GM20000 (cell line): ENCODE measurements at regions not wholly inside any gene's neighbourhood (a gene's known extent, or its start where the extent isn't known, plus 50 kb on each side); places are given as distances from the start of the nearest gene placed in this dataset.

Source experiments
- DNase-seq: peaks from one replicate; pipeline ENCODE4 v3.0.0; 2012; ENCODE audit warnings: low spot score
- TF ChIP-seq, protein P1 (sequence below): IDR thresholded peaks from 2 replicates; pipeline ENCODE4 v1.5.1; 2012; ENCODE audit warnings: mild to moderate bottlenecking, control low read depth; ENCODE audit errors: extremely low read depth, missing control alignments

DNA sequence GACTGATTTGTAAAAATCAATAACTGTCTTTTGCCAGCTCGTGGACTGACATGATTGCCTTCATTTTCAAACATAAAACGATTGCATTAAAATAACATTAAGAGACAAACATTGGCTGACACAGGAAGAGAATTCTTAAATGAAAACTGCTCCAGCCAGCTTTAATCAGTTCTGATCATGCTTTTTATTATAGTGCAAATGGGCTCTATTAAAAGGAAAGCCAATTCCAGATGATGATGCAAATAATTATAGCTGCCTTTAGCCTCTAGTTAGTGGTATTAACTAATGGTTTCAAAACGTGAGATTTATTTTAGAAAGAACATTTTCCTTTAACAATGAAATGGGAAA is 301.8 kb upstream of the UBE2E3 start:
- TF ChIP-seq, protein P1, sequence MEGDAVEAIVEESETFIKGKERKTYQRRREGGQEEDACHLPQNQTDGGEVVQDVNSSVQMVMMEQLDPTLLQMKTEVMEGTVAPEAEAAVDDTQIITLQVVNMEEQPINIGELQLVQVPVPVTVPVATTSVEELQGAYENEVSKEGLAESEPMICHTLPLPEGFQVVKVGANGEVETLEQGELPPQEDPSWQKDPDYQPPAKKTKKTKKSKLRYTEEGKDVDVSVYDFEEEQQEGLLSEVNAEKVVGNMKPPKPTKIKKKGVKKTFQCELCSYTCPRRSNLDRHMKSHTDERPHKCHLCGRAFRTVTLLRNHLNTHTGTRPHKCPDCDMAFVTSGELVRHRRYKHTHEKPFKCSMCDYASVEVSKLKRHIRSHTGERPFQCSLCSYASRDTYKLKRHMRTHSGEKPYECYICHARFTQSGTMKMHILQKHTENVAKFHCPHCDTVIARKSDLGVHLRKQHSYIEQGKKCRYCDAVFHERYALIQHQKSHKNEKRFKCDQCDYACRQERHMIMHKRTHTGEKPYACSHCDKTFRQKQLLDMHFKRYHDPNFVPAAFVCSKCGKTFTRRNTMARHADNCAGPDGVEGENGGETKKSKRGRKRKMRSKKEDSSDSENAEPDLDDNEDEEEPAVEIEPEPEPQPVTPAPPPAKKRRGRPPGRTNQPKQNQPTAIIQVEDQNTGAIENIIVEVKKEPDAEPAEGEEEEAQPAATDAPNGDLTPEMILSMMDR, result no peak
- DNase-seq, result no peak

DNA sequence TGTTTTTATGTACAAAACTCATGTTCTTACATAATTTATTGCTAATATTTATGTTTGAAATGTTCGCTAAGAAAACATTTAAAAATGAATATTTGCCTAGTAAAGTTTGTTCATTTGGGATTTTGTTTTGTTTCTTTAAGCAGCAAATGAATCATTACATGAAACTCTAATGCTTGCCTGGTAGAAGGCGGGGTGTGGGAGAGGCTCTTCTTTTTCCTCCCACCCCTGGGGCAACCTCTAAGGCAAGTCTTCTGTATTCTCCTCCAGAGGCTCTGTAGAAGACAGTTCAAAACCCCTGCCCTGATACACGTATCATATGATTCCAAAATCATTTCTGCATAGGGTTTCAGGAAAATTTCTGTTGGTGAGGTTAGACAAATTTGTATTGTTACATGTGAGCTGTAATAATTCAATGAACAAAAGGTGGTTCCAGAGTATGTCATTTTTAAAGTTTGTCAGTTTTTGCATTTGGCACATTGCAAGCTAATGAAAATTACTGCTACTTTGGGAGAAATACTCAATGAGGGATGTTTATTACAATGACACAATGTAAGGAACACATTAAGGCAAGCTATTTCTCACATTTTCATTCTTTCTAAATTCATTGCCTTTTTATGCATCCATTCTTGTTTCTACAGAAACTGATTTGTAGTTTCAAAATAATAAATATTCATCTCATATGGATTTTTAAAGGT is 302.3 kb upstream of the UBE2E3 start:
- DNase-seq, result no peak
- TF ChIP-seq, protein P1, result no peak

DNA sequence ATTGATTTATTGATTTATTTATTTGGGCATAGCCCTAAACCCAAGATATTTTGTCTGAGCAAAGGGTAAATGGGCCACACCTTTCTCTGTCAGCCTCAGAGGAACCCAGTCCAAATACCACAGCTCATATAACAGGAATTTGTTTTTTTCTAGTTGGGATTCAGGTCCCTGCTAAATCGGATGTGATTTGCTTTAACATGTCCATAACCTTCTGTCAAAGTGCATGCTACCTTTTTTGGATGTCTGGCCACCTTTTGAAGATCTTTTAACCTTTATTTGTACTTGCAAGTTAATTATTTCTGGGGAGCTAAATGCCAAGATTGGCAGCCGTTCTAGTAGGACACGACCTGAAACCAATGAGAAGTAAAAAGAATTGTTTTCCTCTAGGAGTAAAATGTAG is 303.2 kb upstream of the UBE2E3 start:
- DNase-seq, result no peak
- TF ChIP-seq, protein P1, result no peak

DNA sequence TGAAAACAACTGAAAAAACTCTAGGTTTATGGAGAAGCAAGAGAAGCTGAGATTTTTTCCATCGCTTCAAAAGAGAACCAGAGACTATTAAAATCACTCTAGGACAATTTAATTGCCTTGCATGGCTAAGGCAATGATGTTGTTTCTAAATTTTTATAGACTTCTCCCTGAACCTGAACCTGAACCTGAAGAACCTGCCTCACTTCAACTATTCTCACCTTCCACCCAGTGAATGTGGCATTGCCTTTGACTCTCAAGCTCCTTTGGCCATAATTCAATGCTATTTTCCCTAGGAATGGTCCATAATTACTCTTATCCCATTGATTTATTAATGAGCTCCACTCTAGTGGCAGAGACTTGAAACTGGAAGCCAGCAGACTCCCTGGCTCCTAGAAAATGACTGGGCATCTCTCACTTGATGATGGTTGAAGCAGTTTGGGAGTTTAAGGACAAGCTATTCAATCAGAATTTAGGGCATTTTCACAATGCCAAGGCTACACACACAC is 303.8 kb upstream of the UBE2E3 start:
- TF ChIP-seq, protein P1, result no peak
- DNase-seq, result no peak

DNA sequence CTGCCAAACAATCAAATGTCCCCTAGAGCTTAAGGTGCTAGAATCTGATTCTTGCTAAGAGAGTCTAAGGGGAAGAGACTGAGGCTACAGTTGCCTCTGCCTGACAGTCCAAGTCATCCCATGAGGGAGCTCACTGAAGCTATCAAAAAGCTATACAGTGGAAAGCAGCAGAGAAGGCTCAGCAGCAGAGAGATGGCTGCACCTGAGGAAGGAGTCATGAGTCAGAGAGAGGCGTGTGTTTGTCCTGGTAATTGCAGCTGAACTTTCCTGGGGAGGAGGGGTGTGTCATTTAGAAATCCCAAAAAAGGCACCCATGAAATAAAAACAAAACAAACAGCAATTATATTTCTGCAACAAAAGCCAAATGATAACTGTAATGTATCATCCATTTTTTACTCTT is 305.2 kb upstream of the UBE2E3 start:
- no peak for DNase-seq
- TF ChIP-seq, protein P1, result no peak

DNA sequence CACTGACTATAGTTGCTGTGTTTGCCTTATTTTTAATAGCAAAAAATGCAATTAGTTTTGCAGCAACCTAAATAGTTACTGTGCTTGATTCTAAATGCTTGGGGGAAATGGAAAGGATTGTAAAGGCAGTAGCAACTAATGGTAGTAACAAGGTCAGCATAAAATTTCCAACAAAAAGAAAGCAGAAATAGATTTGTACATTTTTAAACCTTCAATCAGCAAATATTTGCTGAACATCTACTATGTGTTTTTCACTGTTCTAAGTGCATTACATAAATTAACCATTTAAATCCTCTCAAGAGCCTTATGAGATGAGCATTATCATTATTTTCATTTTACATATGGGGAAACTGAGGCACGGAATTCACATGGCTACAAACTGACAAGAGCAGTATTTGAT is 308.0 kb upstream of the UBE2E3 start:
- TF ChIP-seq, protein P1, result no peak
- DNase-seq, result no peak

DNA sequence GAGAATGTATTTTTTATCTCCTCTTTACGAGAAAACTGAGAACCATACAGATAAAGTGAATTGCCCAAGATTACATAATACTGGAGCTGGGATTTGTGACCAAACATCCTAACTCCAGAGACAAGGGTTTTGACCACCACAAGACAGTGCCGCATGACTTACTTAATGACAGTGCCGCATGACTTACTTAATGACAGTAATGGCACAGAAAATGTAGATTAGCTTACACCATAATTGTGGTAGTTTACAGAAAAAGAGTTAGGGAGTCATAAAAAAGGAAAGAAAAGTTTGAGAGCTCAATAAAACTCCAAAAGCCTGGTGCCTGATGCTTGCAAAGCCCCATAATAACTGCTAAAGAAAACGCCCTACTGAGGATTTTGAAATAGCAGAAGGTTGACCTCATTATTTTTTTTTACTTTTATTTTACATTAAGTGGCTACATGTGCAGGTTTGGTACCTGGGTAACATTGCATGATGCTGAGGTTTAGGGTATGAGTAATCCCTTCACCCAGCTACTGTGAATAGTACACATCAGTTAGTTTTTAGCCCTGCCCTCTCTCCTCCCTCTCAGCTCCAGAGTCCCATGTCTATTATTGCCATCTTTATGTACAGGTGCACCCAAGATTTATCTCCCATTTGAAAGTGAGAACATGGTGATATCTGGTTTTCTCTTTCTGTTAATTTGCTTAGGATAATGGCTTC is 310.0 kb upstream of the UBE2E3 start:
- DNase-seq, result no peak
- TF ChIP-seq, protein P1, result no peak
